H1 (cell line): ENCODE measurements at regions not wholly inside any gene's neighbourhood (a gene's known extent, or its start where the extent isn't known, plus 50 kb on each side); places are given as distances from the start of the nearest gene placed in this dataset.

Source experiments
- CTCF ChIA-PET: fragments of 300-600 bp; sonication (Branson Sonifier 250); formaldehyde crosslinking; loops from one replicate; lab custom pipeline; 2021; ENCODE audit not compliant: partially characterized antibody; lab: Charles Lee
- POLR2A ChIA-PET: fragments of 300-600 bp; sonication (Branson Sonifier 250); formaldehyde crosslinking; loops from one replicate; lab custom pipeline; 2021; ENCODE audit warnings: inconsistent platforms; ENCODE audit not compliant: partially characterized antibody; lab: Charles Lee
- DNase-seq, 2 experiments: peaks; one replicate each; pipeline versions ENCODE4 v3.0.0 to v3.0.0-alpha.2; 2010 to 2022; ENCODE audit warnings: low spot score in 2 of 2, low read depth in 1 of 2, mixed read lengths in 1 of 2
- FAIRE-seq: peaks from 2 replicates; lab custom pipeline; 2011; peaks lifted over from hg19 to GRCh38; lab: Jason Lieb, UNC
- H2AFZ ChIP-seq: 2 replicates; pipeline ENCODE4 v1.8.1; 2012; ENCODE audit warnings: low read length, inconsistent platforms
- H2AK5ac ChIP-seq: 2 replicates; pipeline ENCODE4 v1.6.1; 2013; ENCODE audit warnings: low read depth, low read length
- H2BK120ac ChIP-seq: replicated peaks from 2 replicates; pipeline ENCODE3; 2013; ENCODE audit warnings: low read depth, low read length, inconsistent platforms
- H2BK12ac ChIP-seq: 2 replicates; pipeline ENCODE4 v1.6.1; 2013; ENCODE audit warnings: low read depth, low read length
- H2BK15ac ChIP-seq: 2 replicates; pipeline ENCODE4 v1.6.1; 2013; ENCODE audit warnings: low read length
- H2BK20ac ChIP-seq: 2 replicates; pipeline ENCODE4 v1.6.1; 2013; ENCODE audit warnings: low read length
- H2BK5ac ChIP-seq: 2 replicates; pipeline ENCODE4 v1.6.1; 2013; ENCODE audit warnings: low read depth, low read length
- H3K14ac ChIP-seq: 2 replicates; pipeline ENCODE4 v1.6.1; 2013; ENCODE audit warnings: inconsistent platforms; ENCODE audit not compliant: insufficient read length
- H3K18ac ChIP-seq: 2 replicates; pipeline ENCODE4 v1.6.1; 2013; ENCODE audit warnings: low read length; ENCODE audit errors: extremely low read depth
- H3K23ac ChIP-seq: 2 replicates; pipeline ENCODE4 v1.6.1; 2013; ENCODE audit warnings: inconsistent platforms; ENCODE audit not compliant: insufficient read length
- H3K23me2 ChIP-seq: 2 replicates; pipeline ENCODE4 v1.6.1; 2013; ENCODE audit warnings: low read depth, low read length
- H3K27ac ChIP-seq: 2 replicates; pipeline ENCODE4 v1.6.1; 2011; ENCODE audit warnings: low read depth, low read length, inconsistent platforms
- H3K27me3 ChIP-seq, 4 experiments: replicated peaks in 1 of 4; 1 replicate in 1 of 4; 2 replicates in 3 of 4; pipeline versions ENCODE4 v1.6.1 to v1.8.1; 2011 to 2013; ENCODE audit warnings: low read length in 3 of 4, mild to moderate bottlenecking in 3 of 4, inconsistent platforms in 2 of 4, mixed read lengths in 2 of 4, moderate library complexity in 1 of 4; ENCODE audit not compliant: control insufficient read depth in 3 of 4, insufficient read depth in 3 of 4; ENCODE audit errors: extremely low read depth in 1 of 4
- H3K36me3 ChIP-seq, 4 experiments: 2 replicates each; pipeline versions ENCODE4 v1.6.1 to v1.8.1; 2011 to 2013; ENCODE audit warnings: mild to moderate bottlenecking in 4 of 4, low read length in 3 of 4, moderate library complexity in 2 of 4, control low read depth in 1 of 4, inconsistent platforms in 1 of 4; ENCODE audit not compliant: insufficient read depth in 4 of 4, control insufficient read depth in 2 of 4
- H3K4ac ChIP-seq: replicated peaks from 2 replicates; pipeline ENCODE3; 2013; ENCODE audit warnings: low read length, low read depth, mixed read lengths, inconsistent platforms; ENCODE audit not compliant: insufficient read length
- H3K4me1 ChIP-seq, 4 experiments: replicated peaks in 1 of 4; 1 replicate in 1 of 4; 2 replicates in 3 of 4; pipeline versions ENCODE4 v1.6.1 to v1.8.1; 2011 to 2013; ENCODE audit warnings: low read length in 3 of 4, inconsistent platforms in 2 of 4, mixed read lengths in 1 of 4; ENCODE audit not compliant: insufficient read depth in 4 of 4, control insufficient read depth in 3 of 4
- H3K4me2 ChIP-seq, 2 experiments: 2 replicates each; pipeline versions ENCODE4 v1.6.1 to v1.8.1; 2011 to 2013; ENCODE audit warnings: low read depth in 2 of 2, low read length in 2 of 2, control low read depth in 1 of 2, inconsistent platforms in 1 of 2, mild to moderate bottlenecking in 1 of 2; ENCODE audit not compliant: insufficient read depth in 1 of 2
- H3K4me3 ChIP-seq, 4 experiments: fragments of 200-600, 300-600 bp in 1 of 4; sonication (generic), shearing (Covaris generic), sonication (Bioruptor Twin) in 1 of 4; 2 replicates each; pipeline versions ENCODE4 v1.5.1 to v1.8.1; 2011 to 2016; ENCODE audit warnings: low read length in 4 of 4, low read depth in 3 of 4, control low read depth in 2 of 4, inconsistent platforms in 2 of 4, mild to moderate bottlenecking in 2 of 4, mixed read lengths in 1 of 4, moderate library complexity in 1 of 4; ENCODE audit not compliant: insufficient read depth in 2 of 4; ENCODE audit errors: extremely low read depth in 1 of 4
- H3K56ac ChIP-seq: replicated peaks from 2 replicates; pipeline ENCODE3; 2013; ENCODE audit warnings: low read depth, mild to moderate bottlenecking, mixed read lengths, low read length, inconsistent platforms; ENCODE audit not compliant: insufficient read length
- H3K79me1 ChIP-seq: 2 replicates; pipeline ENCODE4 v1.6.1; 2013; ENCODE audit warnings: low read depth, low read length, control low read depth
- H3K79me2 ChIP-seq, 2 experiments: 2 replicates each; pipeline versions ENCODE4 v1.6.1 to v1.8.1; 2012 to 2013; ENCODE audit warnings: low read length in 2 of 2, mild to moderate bottlenecking in 2 of 2, inconsistent platforms in 1 of 2; ENCODE audit not compliant: insufficient read depth in 2 of 2, control insufficient read depth in 1 of 2
- H3K9ac ChIP-seq, 4 experiments: replicated peaks in 1 of 4; 1 replicate in 1 of 4; 2 replicates in 3 of 4; pipeline versions ENCODE4 v1.6.1 to v1.8.1; 2011 to 2013; ENCODE audit warnings: low read depth in 3 of 4, low read length in 3 of 4, control low read depth in 2 of 4, mild to moderate bottlenecking in 2 of 4, moderate library complexity in 2 of 4, inconsistent platforms in 1 of 4; ENCODE audit errors: extremely low read depth in 1 of 4
- H3K9me3 ChIP-seq, 2 experiments: 2 replicates each; pipeline versions ENCODE4 v1.6.1 to v1.8.1; 2012 to 2013; ENCODE audit warnings: mild to moderate bottlenecking in 2 of 2, moderate library complexity in 2 of 2, control low read depth in 1 of 2, inconsistent platforms in 1 of 2, low read depth in 1 of 2, low read length in 1 of 2, mixed read lengths in 1 of 2; ENCODE audit not compliant: insufficient read depth in 2 of 2
- H4K20me1 ChIP-seq, 2 experiments: replicated peaks in 1 of 2; 2 replicates each; pipeline versions ENCODE3 to v1.8.1; 2011 to 2013; ENCODE audit warnings: inconsistent platforms in 2 of 2, low read length in 2 of 2, mild to moderate bottlenecking in 1 of 2; ENCODE audit not compliant: insufficient read depth in 2 of 2, control insufficient read depth in 1 of 2
- H4K5ac ChIP-seq: 2 replicates; pipeline ENCODE4 v1.6.1; 2013; ENCODE audit warnings: low read length, low read depth, mixed read lengths, inconsistent platforms; ENCODE audit not compliant: insufficient read length
- H4K8ac ChIP-seq: 2 replicates; pipeline ENCODE4 v1.8.0; 2013; ENCODE audit warnings: mild to moderate bottlenecking, moderate library complexity, low read length, inconsistent platforms; ENCODE audit not compliant: insufficient read depth; ENCODE audit errors: extremely low read depth
- H4K91ac ChIP-seq: replicated peaks from 2 replicates; pipeline ENCODE3; 2013; ENCODE audit warnings: low read length, mixed read lengths, inconsistent platforms; ENCODE audit not compliant: insufficient read length
- CTCF ChIP-seq, 3 experiments: IDR thresholded peaks; 1 replicate in 2 of 3; 2 replicates in 1 of 3; pipeline versions ENCODE4 v1.5.1 to v1.6.1; 2011; ENCODE audit warnings: low read length in 3 of 3, mild to moderate bottlenecking in 3 of 3, inconsistent platforms in 2 of 3, low read depth in 1 of 3, moderate library complexity in 1 of 3; ENCODE audit not compliant: insufficient read depth in 1 of 3; ENCODE audit errors: control extremely low read depth in 1 of 3
- E2F6 ChIP-seq: IDR thresholded peaks from 2 replicates; pipeline ENCODE4 v1.6.1; 2012; ENCODE audit warnings: inconsistent platforms
- KDM1A ChIP-seq: fragments of 200-600, 300-600 bp; sonication (generic); IDR thresholded peaks from 2 replicates; pipeline ENCODE4 v1.7.1; 2016; ENCODE audit warnings: mild to moderate bottlenecking, low read length, borderline replicate concordance
- POU5F1 ChIP-seq: IDR thresholded peaks from 2 replicates; pipeline ENCODE4 v1.6.1; 2011; ENCODE audit warnings: low read depth, mild to moderate bottlenecking, low read length, moderate library complexity
- SIRT6 ChIP-seq: IDR thresholded peaks from one replicate; pipeline ENCODE4 v1.7.1; 2012; ENCODE audit warnings: low read length, inconsistent platforms
- SIX5 ChIP-seq: IDR thresholded peaks from 2 replicates; pipeline ENCODE4 v1.6.1; 2011; ENCODE audit warnings: mild to moderate bottlenecking, low read depth, low read length
- TAF1 ChIP-seq: IDR thresholded peaks from 2 replicates; pipeline ENCODE4 v1.6.1; 2011; ENCODE audit warnings: mild to moderate bottlenecking, low read depth, low read length
- TEAD4 ChIP-seq: IDR thresholded peaks from 2 replicates; pipeline ENCODE4 v1.6.1; 2012; ENCODE audit warnings: low read depth, low read length, inconsistent platforms, mixed read lengths
- WGBS, 2 experiments: shearing (Covaris generic) in 1 of 2; methylation state at CpG; one replicate each; pipeline versions ENCODE4 v1.1.6 to v1.1.7; 2013 to 2015; ENCODE audit warnings: low lambda C conversion rate in 2 of 2, mixed read lengths in 2 of 2, inconsistent platforms in 1 of 2, low coverage in 1 of 2, missing lambda C conversion rate in 1 of 2; ENCODE audit not compliant: insufficient replicate concordance in 2 of 2, insufficient coverage in 1 of 2, insufficient read length in 1 of 2; ENCODE audit errors: extremely low coverage in 1 of 2, missing lambda C conversion rate in 1 of 2; 5-methylcytosine and 5-hydroxymethylcytosine counted together

DNA sequence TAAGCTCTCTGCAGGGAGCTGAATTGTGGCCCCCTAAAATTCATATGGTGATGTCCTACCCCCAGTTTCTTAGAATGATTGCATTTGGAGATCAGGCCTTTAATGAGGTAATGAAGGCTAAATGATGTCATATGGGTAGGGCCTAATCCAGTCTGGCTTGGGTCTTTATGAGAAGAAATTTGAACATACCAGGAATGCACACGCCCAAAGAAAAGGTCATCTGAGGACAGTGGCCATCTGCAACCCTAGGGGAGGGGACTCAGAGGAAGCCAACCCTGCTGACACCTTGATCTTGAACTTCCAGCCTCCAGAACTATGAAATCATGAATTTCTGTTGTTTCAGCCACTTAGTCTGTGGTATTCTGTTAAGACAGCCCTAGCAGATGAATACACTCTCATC lies 426.7 kb downstream of the EPHA4 start:
- Histone ChIP-seq H2BK12ac (no peak overlapping the region), H3K56ac (no peak overlapping the region), H3K79me2 (no peaks in the 10 kb centered on the region), H2AK5ac (no peak overlapping the region), H3K23ac (no peak overlapping the region), H3K4me3 (no peak overlapping the region), H2BK5ac (no peak overlapping the region), H4K91ac (no peak overlapping the region), H2BK120ac (no peak overlapping the region), H3K4me2 (no peak overlapping the region), H3K14ac (no peak overlapping the region), H3K36me3 (no peaks in the 10 kb centered on the region), H3K18ac (no peak overlapping the region), H4K5ac (no peak overlapping the region), H3K9me3 (no peaks in the 10 kb centered on the region), H3K4me1 (no peaks in the 10 kb centered on the region), H2BK15ac (no peak overlapping the region), H3K9ac (no peak overlapping the region), H2BK20ac (no peak overlapping the region), H3K27ac (no peak overlapping the region), H3K23me2 (no peaks in the 10 kb centered on the region), H3K4ac (no peak overlapping the region), H2AFZ (no peak overlapping the region), H3K27me3 (no peaks in the 10 kb centered on the region), H3K79me1 (no peaks in the 10 kb centered on the region), H4K20me1 (no peaks in the 10 kb centered on the region), H4K8ac (no peak overlapping the region)
- DNase-seq (no peak), FAIRE-seq (no peak)
- 96% methylated on average over 1 of the region's 1 CpG; no CpG with 5 or more reads in 1 of the 2 experiments for WGBS, 2 experiments
- TF ChIP-seq CTCF (IDR thresholded peaks at IDR 0.05; ENCODE audit: control extremely low read depth in 1 of 3, insufficient read depth in 1 of 3, low read depth in 1 of 3, low read length in 3 of 3): no peak
- no peak for TF ChIP-seq SIX5
- TF ChIP-seq SIRT6: no peak
- TF ChIP-seq KDM1A: no peak
- TF ChIP-seq TEAD4: no peak
- no peak for TF ChIP-seq E2F6
- no peak for TF ChIP-seq POU5F1
- no peak for TF ChIP-seq TAF1
- POLR2A ChIA-PET: no interaction called here
- CTCF ChIA-PET: no interaction called here
